Stimulated activated memory B cell treated with anti-CD40 and anti-IgM and Interleukin-4, amounts not matched to agents 10 μg/mL and 1 μg/mL and 100 μg/mL, for 72 hours (primary cell): ENCODE measurements at regions not wholly inside any gene's neighbourhood (a gene's known extent, or its start where the extent isn't known, plus 50 kb on each side); places are given as distances from the start of the nearest gene placed in this dataset.

Experiments
- ATAC-seq: fragments of 150-1000 bp; cut with Tn5 transposase; 2 replicates; pipeline ENCODE4 v1.10.0; 2021
- H3K27ac Mint-ChIP-seq: one replicate; pipeline ENCODE4 v1.8.0; 2022; ENCODE audit warnings: mild to moderate bottlenecking, mixed read lengths
- H3K27me3 Mint-ChIP-seq: one replicate; pipeline ENCODE4 v1.8.0; 2022; ENCODE audit warnings: mixed read lengths
- H3K36me3 Mint-ChIP-seq: one replicate; pipeline ENCODE4 v1.8.0; 2022; ENCODE audit warnings: mixed read lengths
- H3K4me1 Mint-ChIP-seq: one replicate; pipeline ENCODE4 v1.8.0; 2022; ENCODE audit warnings: mixed read lengths
- H3K4me3 Mint-ChIP-seq: one replicate; pipeline ENCODE4 v1.8.0; 2022; ENCODE audit warnings: mild to moderate bottlenecking, moderate library complexity, mixed read lengths
- H3K9me3 Mint-ChIP-seq: one replicate; pipeline ENCODE4 v1.8.0; 2022; ENCODE audit warnings: mixed read lengths

- ATAC-seq: no peak
- H3K36me3 Mint-ChIP-seq: no peaks in the 10 kb centered on the region
- no peak overlapping the region for H3K4me3 Mint-ChIP-seq
- peaks cover 13% of the 10 kb centered on the region for H3K9me3 Mint-ChIP-seq
- no peaks in the 10 kb centered on the region for H3K27me3 Mint-ChIP-seq
- H3K4me1 Mint-ChIP-seq: no peaks in the 10 kb centered on the region
- H3K27ac Mint-ChIP-seq: no peak overlapping the region
These were observed 244.9 kb upstream of the IRX1 start for GRCh38 chr5:3350781-3351180.

DNA sequence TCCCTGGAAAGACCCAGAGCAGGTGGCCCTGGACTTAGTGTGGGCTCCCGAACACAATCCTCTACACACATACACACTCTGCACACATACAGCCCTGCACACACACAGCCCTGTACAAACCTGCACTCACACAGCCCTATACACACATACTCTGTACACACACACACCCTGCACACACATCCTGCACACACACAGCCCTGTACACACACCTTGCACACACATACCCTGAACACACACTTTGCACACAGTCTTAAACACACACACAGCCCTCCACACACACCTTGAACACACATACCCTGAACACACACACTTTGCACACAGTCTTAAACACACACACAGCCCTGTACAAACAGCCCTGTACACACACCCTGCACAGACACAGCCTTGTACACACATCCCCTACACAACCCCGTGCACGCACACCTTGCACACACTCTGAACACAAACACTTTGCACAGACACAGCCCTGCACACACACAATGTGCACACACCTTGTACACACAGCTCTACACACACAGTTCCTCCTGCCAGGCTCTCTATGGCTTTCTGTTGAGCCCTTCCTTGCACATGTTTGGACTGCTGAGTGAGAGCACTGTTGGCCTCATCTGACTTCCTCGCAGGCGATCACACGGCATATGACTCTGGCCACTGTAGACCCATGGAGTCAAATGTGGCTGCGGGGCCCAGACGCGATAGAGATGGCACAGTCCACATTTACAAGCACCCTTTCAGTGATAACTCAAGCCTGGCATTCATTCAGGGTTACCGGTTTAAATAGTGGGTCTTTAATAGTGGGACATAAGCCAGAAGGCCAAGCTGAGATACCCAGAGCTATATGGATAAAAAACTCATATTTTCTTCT is 245.7 kb upstream of the IRX1 start:
- H3K27ac Mint-ChIP-seq: no peak overlapping the region
- H3K4me1 Mint-ChIP-seq: no peaks in the 10 kb centered on the region
- peaks cover 13% of the 10 kb centered on the region for H3K9me3 Mint-ChIP-seq

GRCh38 chr5:3348576-3349535 is 246.8 kb upstream of the IRX1 start:
- Mint-ChIP-seq H3K4me3 (no peak overlapping the region), H3K4me1 (no peaks in the 10 kb centered on the region), H3K27me3 (no peaks in the 10 kb centered on the region), H3K9me3 (peaks cover 13% of the 10 kb centered on the region), H3K36me3 (no peaks in the 10 kb centered on the region), H3K27ac (no peak overlapping the region)
- no peak for ATAC-seq

More for the DNA sequence above, 245.7 kb upstream of the IRX1 start:
- H3K36me3 Mint-ChIP-seq: no peaks in the 10 kb centered on the region
- no peaks in the 10 kb centered on the region for H3K27me3 Mint-ChIP-seq
- no peak overlapping the region for H3K4me3 Mint-ChIP-seq
- ATAC-seq: peak; percentile 37

DNA sequence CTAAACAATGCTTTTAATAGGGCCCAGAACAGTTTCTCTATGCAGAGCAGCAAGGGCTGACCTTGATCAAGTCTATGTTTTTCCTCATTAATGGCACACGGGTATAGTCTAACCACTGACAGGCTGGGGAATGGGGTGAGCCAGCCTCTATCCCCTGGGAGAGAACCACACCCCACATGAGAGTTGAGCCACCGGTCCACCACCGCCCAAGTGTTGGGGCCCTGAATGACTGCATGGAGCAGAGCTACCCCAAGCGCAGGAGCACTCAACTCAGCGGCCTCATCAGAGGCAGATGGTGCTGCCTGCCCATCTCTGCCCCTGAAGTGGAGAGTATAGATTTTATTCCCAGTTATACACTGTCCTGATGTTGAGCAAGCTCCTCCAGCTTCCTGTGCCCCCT is 247.9 kb upstream of the IRX1 start:
- no peaks in the 10 kb centered on the region for H3K4me1 Mint-ChIP-seq
- no peak for ATAC-seq
- H3K4me3 Mint-ChIP-seq: no peak overlapping the region

DNA sequence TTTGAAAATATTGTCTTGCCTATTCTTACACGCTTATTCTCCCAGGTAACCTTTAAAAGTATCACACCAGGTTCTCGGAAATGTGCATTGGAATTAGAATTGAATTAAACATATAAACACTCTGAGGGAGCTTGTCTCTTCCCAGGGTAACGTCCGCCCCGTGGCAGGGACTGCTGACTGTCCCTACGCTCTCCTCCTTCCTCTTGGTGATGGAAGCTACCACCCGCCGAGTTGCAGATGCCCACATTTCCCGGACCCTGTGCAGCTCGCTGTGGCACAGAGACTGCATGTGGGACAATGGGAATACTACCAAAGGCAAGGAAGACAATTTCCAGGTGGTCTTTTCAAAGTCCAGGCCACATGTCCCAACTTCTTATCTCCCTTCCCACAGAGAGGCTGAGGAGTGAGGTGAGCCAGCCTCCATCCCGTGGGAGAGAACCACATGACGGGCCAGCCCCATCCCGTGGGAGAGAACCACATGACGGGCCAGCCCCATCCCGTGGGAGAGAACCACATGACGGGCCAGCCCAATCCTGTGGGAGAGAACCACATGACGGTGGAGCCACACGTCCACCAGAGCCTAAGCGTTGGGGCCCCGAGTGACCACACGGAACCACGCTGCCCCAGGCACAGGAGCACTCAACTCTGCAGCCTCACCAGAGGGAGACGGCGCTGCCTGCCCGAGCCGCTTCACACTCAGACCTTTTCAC is 249.4 kb upstream of the IRX1 start:
- Mint-ChIP-seq H3K27me3 (no peaks in the 10 kb centered on the region), H3K27ac (no peak overlapping the region)

More for the DNA sequence above, 247.9 kb upstream of the IRX1 start:
- Mint-ChIP-seq H3K36me3 (no peaks in the 10 kb centered on the region), H3K27me3 (no peaks in the 10 kb centered on the region), H3K9me3 (peaks cover 13% of the 10 kb centered on the region), H3K27ac (no peak overlapping the region)

GRCh38 chr5:3345195-3345594 is 250.4 kb upstream of the IRX1 start:
- Mint-ChIP-seq H3K36me3 (no peaks in the 10 kb centered on the region), H3K9me3 (peaks cover 10% of the 10 kb centered on the region), H3K27ac (no peak overlapping the region), H3K27me3 (no peaks in the 10 kb centered on the region), H3K4me1 (no peaks in the 10 kb centered on the region), H3K4me3 (no peak overlapping the region)
- ATAC-seq: no peak

More for the DNA sequence above, 249.4 kb upstream of the IRX1 start:
- no peaks in the 10 kb centered on the region for H3K36me3 Mint-ChIP-seq
- ATAC-seq: no peak
- H3K4me3 Mint-ChIP-seq: no peak overlapping the region
- H3K4me1 Mint-ChIP-seq: no peaks in the 10 kb centered on the region
- peaks cover 10% of the 10 kb centered on the region for H3K9me3 Mint-ChIP-seq

DNA sequence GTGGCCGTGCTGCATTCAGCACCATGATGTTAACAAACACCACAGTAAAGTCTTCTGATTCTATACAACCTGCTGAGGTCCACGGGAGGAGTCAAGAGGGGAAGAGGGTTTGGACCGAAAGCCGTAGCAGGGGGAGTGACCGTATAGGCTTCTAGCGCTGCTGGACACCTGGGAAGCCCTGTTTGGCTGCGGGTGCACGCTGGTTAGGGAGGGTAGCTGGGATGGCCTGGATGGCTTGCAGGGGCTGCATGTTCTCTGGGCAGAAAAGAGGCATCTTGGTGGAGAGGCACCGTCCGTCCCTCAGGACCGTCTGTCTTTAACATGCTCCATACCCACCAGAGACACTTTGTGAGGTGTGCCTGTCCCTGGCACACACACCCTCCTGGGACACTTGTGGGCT is 251.0 kb upstream of the IRX1 start:
- Mint-ChIP-seq H3K4me1 (no peaks in the 10 kb centered on the region), H3K4me3 (no peak overlapping the region), H3K9me3 (peaks cover 6% of the 10 kb centered on the region), H3K27me3 (no peaks in the 10 kb centered on the region), H3K27ac (no peak overlapping the region), H3K36me3 (no peaks in the 10 kb centered on the region)
- no peak for ATAC-seq

- Mint-ChIP-seq H3K4me1 (no peaks in the 10 kb centered on the region), H3K27ac (no peak overlapping the region), H3K4me3 (no peak overlapping the region), H3K36me3 (no peaks in the 10 kb centered on the region), H3K27me3 (no peaks in the 10 kb centered on the region), H3K9me3 (peaks cover 6% of the 10 kb centered on the region)
- no peak for ATAC-seq
These were observed 251.7 kb upstream of the IRX1 start for GRCh38 chr5:3343911-3344310.

DNA sequence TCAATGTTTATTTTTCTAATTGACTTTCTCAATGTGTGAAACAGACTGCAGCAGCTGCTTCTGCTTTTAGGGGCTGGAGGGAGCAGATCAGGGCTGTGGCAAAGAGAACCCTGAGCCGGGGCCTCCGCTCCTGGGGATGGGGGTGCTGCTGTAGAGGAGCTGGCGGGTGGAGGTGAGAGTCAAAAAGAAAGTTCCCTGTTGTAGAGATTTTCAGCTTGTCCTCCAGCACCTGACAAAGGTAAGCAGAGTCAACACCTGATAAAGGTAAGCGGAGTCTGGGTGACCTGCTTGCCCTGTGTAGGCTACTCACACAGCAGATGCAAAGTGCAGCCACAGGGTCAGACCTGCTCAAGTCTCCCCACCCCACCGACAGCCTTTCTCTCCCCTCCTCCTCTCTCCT is 252.4 kb upstream of the IRX1 start:
- no peak overlapping the region for H3K4me3 Mint-ChIP-seq
- H3K36me3 Mint-ChIP-seq: no peaks in the 10 kb centered on the region
- H3K27me3 Mint-ChIP-seq: no peaks in the 10 kb centered on the region
- no peaks in the 10 kb centered on the region for H3K4me1 Mint-ChIP-seq
- no peak for ATAC-seq
- no peak overlapping the region for H3K27ac Mint-ChIP-seq
- H3K9me3 Mint-ChIP-seq: peaks cover 6% of the 10 kb centered on the region

DNA sequence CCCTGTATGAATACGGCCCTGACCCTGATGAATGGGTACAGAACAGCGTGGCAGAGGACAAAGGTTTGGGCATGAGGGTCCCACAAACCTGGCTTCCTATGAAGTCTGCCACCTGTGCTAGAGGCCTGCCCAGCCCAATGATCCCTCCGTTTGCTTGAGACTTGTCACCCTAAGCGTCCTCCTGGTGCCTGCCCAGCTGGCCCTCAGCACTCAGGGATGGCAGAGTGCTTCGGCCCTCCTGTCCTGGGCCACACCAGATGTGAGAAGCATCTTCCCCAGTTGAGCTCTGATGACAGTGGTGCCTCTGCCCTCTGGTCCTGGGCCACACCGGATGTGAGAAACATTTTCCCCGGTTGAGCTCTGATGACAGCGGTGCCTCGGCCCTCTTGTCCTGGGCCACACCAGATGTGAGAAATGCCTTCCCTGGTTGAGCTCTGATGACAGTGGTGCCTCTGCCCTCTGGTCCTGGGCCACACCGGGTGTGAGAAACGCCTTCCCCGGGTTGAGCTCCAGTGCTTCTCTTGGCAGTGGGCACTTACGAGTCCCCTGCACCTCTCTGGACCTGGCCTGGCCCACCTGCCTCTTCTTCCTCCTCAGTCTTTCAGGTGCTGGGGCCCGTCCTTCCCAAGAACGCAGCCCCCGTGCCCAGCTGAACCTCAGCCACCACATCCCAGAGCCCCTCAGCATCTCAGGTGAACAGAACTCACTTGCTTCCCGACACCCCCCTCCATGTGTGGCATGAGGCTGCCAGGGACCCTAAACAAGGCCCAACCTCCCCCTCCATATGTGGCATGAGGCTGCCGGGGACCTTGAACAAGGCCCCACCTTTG is 253.1 kb upstream of the IRX1 start:
- ATAC-seq: no peak
- H3K4me3 Mint-ChIP-seq: no peak overlapping the region
- H3K4me1 Mint-ChIP-seq: no peaks in the 10 kb centered on the region
- H3K36me3 Mint-ChIP-seq: no peaks in the 10 kb centered on the region
- H3K9me3 Mint-ChIP-seq: peaks cover 3% of the 10 kb centered on the region
- H3K27ac Mint-ChIP-seq: no peak overlapping the region
- no peaks in the 10 kb centered on the region for H3K27me3 Mint-ChIP-seq

GRCh38 chr5:3341446-3342240 is 254.0 kb upstream of the IRX1 start:
- no peaks in the 10 kb centered on the region for H3K27me3 Mint-ChIP-seq
- H3K36me3 Mint-ChIP-seq: no peaks in the 10 kb centered on the region
- H3K9me3 Mint-ChIP-seq: no peaks in the 10 kb centered on the region
- H3K4me1 Mint-ChIP-seq: no peaks in the 10 kb centered on the region
- no peak overlapping the region for H3K4me3 Mint-ChIP-seq
- ATAC-seq: no peak
- no peak overlapping the region for H3K27ac Mint-ChIP-seq

GRCh38 chr5:3340471-3340870 is 255.2 kb upstream of the IRX1 start:
- H3K27ac Mint-ChIP-seq: no peak overlapping the region
- no peaks in the 10 kb centered on the region for H3K9me3 Mint-ChIP-seq
- no peaks in the 10 kb centered on the region for H3K36me3 Mint-ChIP-seq
- no peak overlapping the region for H3K4me3 Mint-ChIP-seq
- H3K4me1 Mint-ChIP-seq: no peaks in the 10 kb centered on the region
- no peak for ATAC-seq
- no peaks in the 10 kb centered on the region for H3K27me3 Mint-ChIP-seq

DNA sequence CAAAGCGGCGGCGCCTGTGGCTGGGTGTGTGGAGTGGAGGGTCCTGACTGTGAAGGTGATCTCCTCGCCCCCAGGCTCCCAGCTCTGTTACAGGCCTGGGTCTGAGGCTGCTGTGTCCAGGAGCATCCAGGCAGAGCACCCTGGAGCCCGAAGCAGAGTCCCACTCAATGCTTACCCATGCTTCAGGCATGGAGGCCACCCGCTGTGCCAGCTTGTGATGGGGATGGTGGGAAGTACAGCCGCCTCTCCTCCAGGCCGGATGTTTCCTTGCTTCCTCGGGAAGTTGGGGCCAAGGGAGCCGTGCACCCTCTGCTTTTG is 255.9 kb upstream of the IRX1 start:
- H3K27ac Mint-ChIP-seq: no peak overlapping the region
- no peaks in the 10 kb centered on the region for H3K4me1 Mint-ChIP-seq
- no peaks in the 10 kb centered on the region for H3K36me3 Mint-ChIP-seq
- no peak overlapping the region for H3K4me3 Mint-ChIP-seq
- no peaks in the 10 kb centered on the region for H3K9me3 Mint-ChIP-seq
- no peaks in the 10 kb centered on the region for H3K27me3 Mint-ChIP-seq
- no peak for ATAC-seq
